ENCODE measurements at regions not wholly inside any gene's neighbourhood (a gene's known extent, or its start where the extent isn't known, plus 50 kb on each side); places are given as distances from the start of the nearest gene placed in this dataset.
"Not testable (repeated sequence)": the region's sequence is repeated elsewhere in the genome, so short reads cannot be mapped to it uniquely, and the experiment has no call there.

DNA sequence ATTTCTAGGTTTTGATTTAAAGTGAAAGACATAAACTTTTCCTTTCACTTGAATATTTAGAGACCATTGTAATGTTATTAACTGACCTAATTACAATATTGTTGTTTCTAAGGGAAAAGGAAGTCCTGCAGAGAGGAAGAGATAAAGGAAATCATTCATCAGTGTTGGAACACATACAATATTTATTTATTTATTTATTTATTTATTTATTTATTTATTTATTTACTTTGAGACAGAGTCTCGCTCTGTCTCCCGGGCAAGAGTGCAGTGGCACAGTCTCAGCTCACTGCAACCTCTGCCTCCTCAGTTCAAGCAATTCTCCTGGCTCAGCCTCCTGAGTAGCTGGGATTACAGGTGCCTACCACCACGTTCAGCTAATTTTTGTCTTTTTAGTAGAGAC lies 668.6 kb upstream of the NEGR1 start:
- DNase-seq (ENCODE audit: low read depth); in situ Hi-C loops (cut with HindIII; ENCODE audit: low pct_unique_long_range_greater_than_20kb, low sequenced_read_pairs): not testable (repeated sequence)

- DNase-seq (ENCODE audit: low read depth): no peak
- in situ Hi-C loops (cut with HindIII; ENCODE audit: low pct_unique_long_range_greater_than_20kb, low sequenced_read_pairs): no loop called here
Observed at GRCh38 chr1:72946903-72947499, 664.7 kb upstream of the NEGR1 start.

DNA sequence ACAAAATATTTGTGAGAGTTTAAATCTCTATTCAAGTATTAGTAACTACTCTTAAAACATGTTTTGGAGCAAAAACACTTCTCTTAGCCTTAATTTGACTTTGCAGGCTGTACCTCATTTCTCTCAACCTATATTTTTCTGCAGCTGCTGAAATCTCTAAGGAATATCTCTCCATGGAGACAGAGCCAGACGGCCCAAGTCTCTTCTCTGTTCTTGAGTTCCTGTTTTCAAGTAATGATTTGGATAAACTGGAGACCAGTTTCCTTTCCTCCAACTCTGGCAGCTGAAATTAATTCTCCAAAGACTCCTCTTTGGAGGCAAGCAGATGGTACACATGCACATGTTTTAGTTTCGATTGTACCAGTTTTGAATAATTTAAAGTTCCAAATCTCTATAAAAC lies 659.7 kb upstream of the NEGR1 start:
- no peak for DNase-seq (ENCODE audit: low read depth)
- in situ Hi-C loops (cut with HindIII; ENCODE audit: low pct_unique_long_range_greater_than_20kb, low sequenced_read_pairs): no loop called here

GRCh38 chr1:72938408-72938807 lies 656.1 kb upstream of the NEGR1 start:
- DNase-seq (ENCODE audit: low read depth): no peak
- in situ Hi-C loops (cut with HindIII; ENCODE audit: low pct_unique_long_range_greater_than_20kb, low sequenced_read_pairs): no loop called here

DNA sequence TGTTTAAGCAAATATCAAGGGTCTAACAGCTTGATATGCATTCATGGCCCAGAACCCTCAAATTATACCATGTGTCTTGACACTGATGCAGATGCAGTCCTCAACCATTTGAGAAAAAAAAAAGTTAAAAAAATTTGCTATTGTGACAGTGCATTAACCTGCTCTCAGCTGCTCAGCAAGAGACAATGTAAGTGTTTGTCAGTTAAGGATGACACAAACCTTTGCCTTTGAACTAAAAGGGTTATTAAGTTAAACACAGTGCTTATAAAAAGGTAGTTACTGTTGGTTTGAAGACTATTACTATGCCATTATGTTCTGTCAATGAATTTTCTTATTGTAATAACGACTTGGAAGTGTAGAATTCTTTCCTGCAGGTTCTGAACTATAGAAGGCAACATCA lies 655.6 kb upstream of the NEGR1 start:
- in situ Hi-C loops (cut with HindIII; ENCODE audit: low pct_unique_long_range_greater_than_20kb, low sequenced_read_pairs): no loop called here
- no peak for DNase-seq (ENCODE audit: low read depth)

GRCh38 chr1:72936942-72937341 lies 654.6 kb upstream of the NEGR1 start:
- no peak for DNase-seq (ENCODE audit: low read depth)
- in situ Hi-C loops (cut with HindIII; ENCODE audit: low pct_unique_long_range_greater_than_20kb, low sequenced_read_pairs): no loop called here

DNA sequence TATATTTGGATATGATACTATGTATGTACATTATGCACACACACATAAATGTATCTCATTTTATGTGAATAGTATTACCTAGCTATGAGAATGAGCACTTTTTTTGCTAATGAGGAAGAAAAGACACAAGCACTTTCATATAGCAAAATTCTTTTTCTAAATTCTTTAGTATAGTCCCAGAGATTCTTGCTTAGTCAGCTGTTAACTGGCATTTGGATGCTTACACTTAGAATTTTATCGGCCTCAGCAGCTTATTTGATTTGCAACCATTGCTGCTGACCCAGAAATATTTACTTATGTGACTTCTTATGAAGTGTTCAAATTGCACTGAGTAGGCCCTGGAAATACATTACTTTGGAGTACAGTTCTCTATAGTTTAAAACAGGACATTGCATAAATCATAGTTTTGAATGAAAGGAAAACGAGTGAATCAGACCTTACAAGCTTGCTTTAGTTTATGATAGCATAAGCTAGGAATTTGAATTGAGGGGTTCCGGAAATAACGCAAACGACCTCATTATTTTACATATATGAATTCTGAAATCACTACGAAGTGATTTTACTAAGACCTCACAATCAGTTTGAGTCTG lies 653.9 kb upstream of the NEGR1 start:
- in situ Hi-C loops (cut with HindIII; ENCODE audit: low pct_unique_long_range_greater_than_20kb, low sequenced_read_pairs): no loop called here
- no peak for DNase-seq (ENCODE audit: low read depth)

- in situ Hi-C loops (cut with HindIII; ENCODE audit: low pct_unique_long_range_greater_than_20kb, low sequenced_read_pairs): no loop called here
- no peak for DNase-seq (ENCODE audit: low read depth)
Observed at GRCh38 chr1:72932025-72932424, 649.7 kb upstream of the NEGR1 start.

DNA sequence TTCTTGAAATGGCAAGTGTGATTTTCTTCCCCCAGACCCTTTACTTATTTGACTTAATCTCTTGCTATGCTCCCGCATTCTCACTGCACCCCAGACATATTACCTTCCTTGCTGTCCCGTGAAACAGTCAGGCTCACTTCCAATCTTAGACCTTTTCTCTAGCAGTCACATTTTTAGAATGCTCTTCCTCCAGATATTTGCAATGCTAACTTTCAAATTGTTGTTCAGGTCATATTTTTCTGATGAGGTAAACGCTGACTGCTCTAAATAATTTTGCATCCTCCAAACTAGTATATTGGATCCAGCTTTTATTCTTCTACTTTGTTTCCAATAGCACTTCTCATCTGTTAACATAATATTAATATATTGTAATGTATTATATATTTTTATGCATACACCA lies 648.2 kb upstream of the NEGR1 start:
- in situ Hi-C loops (cut with HindIII; ENCODE audit: low pct_unique_long_range_greater_than_20kb, low sequenced_read_pairs): no loop called here

GRCh38 chr1:72918940-72919339 lies 636.6 kb upstream of the NEGR1 start:
- in situ Hi-C loops (cut with HindIII; ENCODE audit: low pct_unique_long_range_greater_than_20kb, low sequenced_read_pairs): no loop called here

More for the DNA sequence above, 648.2 kb upstream of the NEGR1 start:
- DNase-seq (ENCODE audit: low read depth): no peak

DNA sequence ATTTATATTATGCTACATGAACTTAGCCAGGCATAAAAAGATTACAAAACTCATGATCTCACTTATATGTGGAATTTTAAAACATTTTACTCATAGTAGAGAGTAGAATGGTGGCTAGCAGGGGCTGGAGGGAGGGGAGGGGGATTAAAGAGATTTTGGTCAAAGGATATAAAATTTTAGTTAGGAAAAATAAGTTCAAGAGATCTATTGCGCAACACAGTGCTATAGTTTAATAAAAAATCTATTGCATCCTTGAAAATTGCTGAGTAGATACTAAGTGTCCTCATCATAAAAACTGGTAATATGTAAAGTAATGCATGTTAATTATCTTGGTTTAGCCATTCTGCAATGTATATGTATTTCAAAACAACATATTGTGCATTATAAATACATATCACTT lies 635.6 kb upstream of the NEGR1 start:
- in situ Hi-C loops (cut with HindIII; ENCODE audit: low pct_unique_long_range_greater_than_20kb, low sequenced_read_pairs): no loop called here
- DNase-seq (ENCODE audit: low read depth): no peak

More at GRCh38 chr1:72918940-72919339, 636.6 kb upstream of the NEGR1 start:
- no peak for DNase-seq (ENCODE audit: low read depth)

GRCh38 chr1:72915581-72915980 lies 633.2 kb upstream of the NEGR1 start:
- DNase-seq (ENCODE audit: low read depth): no peak

GRCh38 chr1:72911656-72912055 lies 629.3 kb upstream of the NEGR1 start:
- in situ Hi-C loops (cut with HindIII; ENCODE audit: low pct_unique_long_range_greater_than_20kb, low sequenced_read_pairs): no loop called here
- no peak for DNase-seq (ENCODE audit: low read depth)

More at GRCh38 chr1:72915581-72915980, 633.2 kb upstream of the NEGR1 start:
- in situ Hi-C loops (cut with HindIII; ENCODE audit: low pct_unique_long_range_greater_than_20kb, low sequenced_read_pairs): no loop called here

GRCh38 chr1:72896256-72896655 lies 613.9 kb upstream of the NEGR1 start:
- DNase-seq (ENCODE audit: low read depth): no peak
- in situ Hi-C loops (cut with HindIII; ENCODE audit: low pct_unique_long_range_greater_than_20kb, low sequenced_read_pairs): no loop called here

- no peak for DNase-seq (ENCODE audit: low read depth)
- in situ Hi-C loops (cut with HindIII; ENCODE audit: low pct_unique_long_range_greater_than_20kb, low sequenced_read_pairs): no loop called here
Observed at GRCh38 chr1:72892461-72892860, 610.1 kb upstream of the NEGR1 start.

DNA sequence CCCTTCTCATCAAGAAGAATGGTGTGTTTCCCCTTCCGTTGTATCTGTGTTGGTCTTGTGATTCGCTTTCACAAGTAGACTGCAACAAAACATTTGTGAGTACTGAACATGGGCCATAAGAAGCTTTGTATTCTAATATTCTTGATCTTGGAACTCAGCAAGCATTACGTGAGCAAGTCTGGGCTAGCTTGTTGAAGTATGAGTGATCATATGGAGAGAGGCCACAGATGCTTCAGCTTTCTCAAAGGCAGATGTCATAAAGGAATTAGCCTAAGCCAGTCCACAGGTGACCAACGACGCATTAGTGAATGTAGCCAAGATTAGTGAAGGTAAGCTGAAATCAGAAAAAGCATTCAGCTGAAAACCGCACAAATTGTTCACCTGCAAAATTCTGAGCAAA lies 609.6 kb upstream of the NEGR1 start:
- in situ Hi-C loops (cut with HindIII; ENCODE audit: low pct_unique_long_range_greater_than_20kb, low sequenced_read_pairs): no loop called here
- no peak for DNase-seq (ENCODE audit: low read depth)

DNA sequence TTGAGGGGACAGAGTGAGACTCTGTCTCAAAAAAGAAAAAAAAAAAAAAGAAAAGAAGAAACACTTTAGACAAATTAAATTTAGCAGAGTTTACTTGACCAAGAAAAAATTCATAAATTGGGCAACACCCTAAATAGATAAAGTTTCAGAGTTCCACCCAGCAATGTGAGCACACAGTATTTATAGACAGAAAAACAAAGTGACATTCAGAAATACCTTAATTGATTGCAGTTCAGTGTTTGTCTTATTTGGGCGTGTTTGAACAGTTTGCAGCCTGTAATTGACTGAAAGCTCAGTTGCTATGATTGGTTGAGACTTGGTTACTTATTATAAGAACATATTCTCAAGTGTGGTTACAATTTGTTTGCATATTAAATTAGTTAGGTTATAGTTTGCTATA lies 603.5 kb upstream of the NEGR1 start:
- DNase-seq (ENCODE audit: low read depth): no peak
- in situ Hi-C loops (cut with HindIII; ENCODE audit: low pct_unique_long_range_greater_than_20kb, low sequenced_read_pairs): no loop called here

DNA sequence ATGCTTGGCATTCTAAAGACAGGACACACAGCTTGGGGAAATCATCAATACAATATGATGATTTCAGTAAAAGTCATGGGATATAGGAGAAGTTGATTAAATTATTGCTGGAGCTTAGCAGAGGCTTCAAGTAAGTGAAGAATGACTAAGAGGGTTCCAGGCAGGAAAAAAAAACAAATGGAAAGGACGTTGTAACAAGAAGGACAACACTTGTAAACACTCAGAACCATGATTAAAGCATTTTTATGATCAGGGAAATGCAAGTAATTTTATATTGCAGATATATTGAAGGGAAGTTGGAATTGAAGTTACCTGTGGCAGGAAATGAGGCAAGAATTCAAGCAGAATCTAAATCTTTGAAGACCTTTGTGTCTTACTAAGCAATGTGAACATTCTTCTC lies 602.7 kb upstream of the NEGR1 start:
- DNase-seq (ENCODE audit: low read depth): no peak
- in situ Hi-C loops (cut with HindIII; ENCODE audit: low pct_unique_long_range_greater_than_20kb, low sequenced_read_pairs): no loop called here

GRCh38 chr1:72869873-72870272 lies 587.5 kb upstream of the NEGR1 start:
- in situ Hi-C loops (cut with HindIII; ENCODE audit: low pct_unique_long_range_greater_than_20kb, low sequenced_read_pairs): no loop called here
- no peak for DNase-seq (ENCODE audit: low read depth)

- in situ Hi-C loops (cut with HindIII; ENCODE audit: low pct_unique_long_range_greater_than_20kb, low sequenced_read_pairs): no loop called here
- no peak for DNase-seq (ENCODE audit: low read depth)
Observed at GRCh38 chr1:72869441-72869840, 587.1 kb upstream of the NEGR1 start.
